H9 (cell line): ENCODE measurements at regions not wholly inside any gene's neighbourhood (a gene's known extent, or its start where the extent isn't known, plus 50 kb on each side); places are given as distances from the start of the nearest gene placed in this dataset.

Source experiments
- DNase-seq: peaks from one replicate; pipeline ENCODE4 v3.0.0-alpha.2; 2017
- H2AFZ ChIP-seq: one replicate; pipeline ENCODE4 v1.6.1; 2013; ENCODE audit warnings: mild to moderate bottlenecking, low read length, control low read depth, moderate library complexity
- H2AK5ac ChIP-seq: 2 replicates; pipeline ENCODE4 v1.6.1; 2013; ENCODE audit warnings: low read length, control low read depth, mixed read lengths; ENCODE audit not compliant: insufficient read length
- H2BK120ac ChIP-seq: one replicate; pipeline ENCODE4 v1.6.1; 2013; ENCODE audit warnings: low read depth, mild to moderate bottlenecking, low read length, control low read depth, inconsistent platforms; ENCODE audit not compliant: poor library complexity, severe bottlenecking
- H2BK12ac ChIP-seq: 2 replicates; pipeline ENCODE4 v1.6.1; 2013; ENCODE audit warnings: low read length, control low read depth, mixed read lengths, low read depth; ENCODE audit not compliant: insufficient read length
- H2BK15ac ChIP-seq: 2 replicates; pipeline ENCODE4 v1.6.1; 2013; ENCODE audit warnings: low read depth, low read length, control low read depth
- H2BK20ac ChIP-seq: one replicate; pipeline ENCODE4 v1.6.1; 2013; ENCODE audit warnings: low read depth, mild to moderate bottlenecking, low read length, control low read depth, inconsistent platforms; ENCODE audit not compliant: poor library complexity, severe bottlenecking
- H2BK5ac ChIP-seq: 2 replicates; pipeline ENCODE4 v1.6.1; 2013; ENCODE audit warnings: low read length, control low read depth, mixed read lengths; ENCODE audit not compliant: insufficient read length
- H3K14ac ChIP-seq: 2 replicates; pipeline ENCODE4 v1.6.1; 2013; ENCODE audit warnings: low read length, control low read depth; ENCODE audit not compliant: insufficient read depth
- H3K18ac ChIP-seq: 2 replicates; pipeline ENCODE4 v1.6.1; 2013; ENCODE audit warnings: low read depth, mild to moderate bottlenecking, mixed read lengths, low read length, control low read depth; ENCODE audit not compliant: insufficient read length
- H3K23ac ChIP-seq: 2 replicates; pipeline ENCODE4 v1.6.1; 2013; ENCODE audit warnings: low read length, control low read depth, mixed read lengths, low read depth; ENCODE audit not compliant: insufficient read length
- H3K23me2 ChIP-seq: 2 replicates; pipeline ENCODE4 v1.6.1; 2013; ENCODE audit warnings: low read depth, mild to moderate bottlenecking, mixed read lengths, low read length, control low read depth; ENCODE audit not compliant: insufficient read length, poor library complexity, severe bottlenecking
- H3K27ac ChIP-seq: 2 replicates; pipeline ENCODE4 v1.5.1; 2013; ENCODE audit warnings: low read length, control low read depth, mixed read lengths, low read depth; ENCODE audit not compliant: insufficient read length
- H3K27me3 ChIP-seq: 2 replicates; pipeline ENCODE4 v1.6.1; 2013; ENCODE audit warnings: low read length, control low read depth, inconsistent platforms; ENCODE audit not compliant: insufficient read depth
- H3K4ac ChIP-seq: 2 replicates; pipeline ENCODE4 v1.6.1; 2013; ENCODE audit warnings: low read depth, mild to moderate bottlenecking, control low read depth, inconsistent platforms, low read length, moderate library complexity
- H3K4me1 ChIP-seq: 2 replicates; pipeline ENCODE4 v1.6.1; 2013; ENCODE audit warnings: low read length, control low read depth, inconsistent platforms; ENCODE audit not compliant: insufficient read depth
- H3K4me2 ChIP-seq: 2 replicates; pipeline ENCODE4 v1.6.1; 2013; ENCODE audit warnings: low read length, control low read depth, mixed read lengths; ENCODE audit not compliant: insufficient read length, insufficient read depth
- H3K56ac ChIP-seq: 2 replicates; pipeline ENCODE4 v1.6.1; 2013; ENCODE audit warnings: low read depth, mild to moderate bottlenecking, mixed read lengths, low read length, control low read depth; ENCODE audit not compliant: insufficient read length
- H3K79me1 ChIP-seq: 2 replicates; pipeline ENCODE4 v1.6.1; 2013; ENCODE audit warnings: low read depth, mild to moderate bottlenecking, moderate library complexity, low read length, control low read depth, inconsistent platforms; ENCODE audit not compliant: insufficient read depth, poor library complexity, severe bottlenecking
- H3K79me2 ChIP-seq: 2 replicates; pipeline ENCODE4 v1.6.1; 2013; ENCODE audit warnings: low read length, control low read depth, inconsistent platforms; ENCODE audit not compliant: insufficient read depth
- H3K9ac ChIP-seq: 2 replicates; pipeline ENCODE4 v1.6.1; 2013; ENCODE audit warnings: low read length, control low read depth, mixed read lengths; ENCODE audit not compliant: insufficient read length; ENCODE audit errors: extremely low read depth
- H3K9me3 ChIP-seq: one replicate; pipeline ENCODE4 v1.6.1; 2013; ENCODE audit warnings: low read depth, low read length, inconsistent platforms; ENCODE audit not compliant: control insufficient read depth
- H3T11ph ChIP-seq: one replicate; pipeline ENCODE4 v1.6.1; 2013; ENCODE audit warnings: mild to moderate bottlenecking, low read length, control low read depth, inconsistent platforms
- H4K20me1 ChIP-seq: one replicate; pipeline ENCODE4 v1.6.1; 2013; ENCODE audit not compliant: control insufficient read depth, insufficient read length, insufficient read depth
- H4K5ac ChIP-seq: 2 replicates; pipeline ENCODE4 v1.6.1; 2013; ENCODE audit warnings: low read depth, mild to moderate bottlenecking, mixed read lengths, low read length, control low read depth; ENCODE audit not compliant: insufficient read length
- H4K8ac ChIP-seq: replicated peaks from 2 replicates; pipeline ENCODE4 v1.6.1; 2013; ENCODE audit warnings: low read length, control low read depth, mixed read lengths, low read depth; ENCODE audit not compliant: insufficient read length
- H4K91ac ChIP-seq: 2 replicates; pipeline ENCODE4 v1.6.1; 2013; ENCODE audit warnings: low read depth, mild to moderate bottlenecking, moderate library complexity, mixed read lengths, low read length, control low read depth; ENCODE audit not compliant: insufficient read length
- H3K27ac Mint-ChIP-seq, 3 experiments: 2 replicates in 2 of 3; 3 replicates in 1 of 3; pipeline ENCODE4 v1.8.0; 2020 to 2021; ENCODE audit warnings: mixed read lengths in 3 of 3, mild to moderate bottlenecking in 1 of 3, moderate library complexity in 1 of 3
- H3K27me3 Mint-ChIP-seq: 2 replicates; pipeline ENCODE4 v1.8.0; 2021; ENCODE audit warnings: low read depth, mild to moderate bottlenecking, moderate library complexity, mixed read lengths
- H3K36me3 Mint-ChIP-seq, 3 experiments: 2 replicates in 2 of 3; 3 replicates in 1 of 3; pipeline ENCODE4 v1.8.0; 2020 to 2021; ENCODE audit warnings: low read depth in 3 of 3, mixed read lengths in 3 of 3; ENCODE audit not compliant: insufficient read depth in 1 of 3
- H3K4me1 Mint-ChIP-seq, 2 experiments: 2 replicates each; pipeline ENCODE4 v1.8.0; 2020; ENCODE audit warnings: mixed read lengths in 2 of 2
- H3K4me3 Mint-ChIP-seq, 2 experiments: 2 replicates in 1 of 2; 3 replicates in 1 of 2; pipeline ENCODE4 v1.8.0; 2020 to 2021; ENCODE audit warnings: mild to moderate bottlenecking in 2 of 2, mixed read lengths in 2 of 2, moderate library complexity in 1 of 2
- H3K9me3 Mint-ChIP-seq, 2 experiments: 2 replicates in 1 of 2; 3 replicates in 1 of 2; pipeline ENCODE4 v1.8.0; 2020; ENCODE audit warnings: mild to moderate bottlenecking in 2 of 2, mixed read lengths in 2 of 2, moderate library complexity in 1 of 2
- CTCF ChIP-seq: fragments of 200-600 bp; sonication (generic); conservative IDR thresholded peaks from 3 replicates; pipeline ENCODE4 v1.8.0; 2021; ENCODE audit warnings: antibody characterized with exemption, mild to moderate bottlenecking
- WGBS: extraction: QIAGEN DNeasy Blood & Tissue Kit; methylation state at CpG from one replicate; pipeline ENCODE4 v1.1.7; 2013; ENCODE audit warnings: missing lambda C conversion rate, low lambda C conversion rate, mixed read lengths; ENCODE audit not compliant: insufficient read length; ENCODE audit errors: extremely low coverage; 5-methylcytosine and 5-hydroxymethylcytosine counted together

GRCh38 chr5:17000291-17000939 is 64.3 kb upstream of the MYO10 start:
- H3K36me3 Mint-ChIP-seq = no peaks in the 10 kb centered on the region
- no peak overlapping the region for H2BK5ac ChIP-seq
- no peaks in the 10 kb centered on the region for H3K4me1 ChIP-seq
- no peak overlapping the region for H4K8ac ChIP-seq
- no peaks in the 10 kb centered on the region for H3K9me3 ChIP-seq
- no peak overlapping the region for H3K27ac ChIP-seq
- H2AFZ ChIP-seq = no peak overlapping the region
- H2BK120ac ChIP-seq = no peak overlapping the region
- H3T11ph ChIP-seq = no peak overlapping the region
- H3K27me3 ChIP-seq = no peaks in the 10 kb centered on the region
- H3K79me1 ChIP-seq = no peaks in the 10 kb centered on the region
- H2BK20ac ChIP-seq = no peak overlapping the region
- no peak overlapping the region for H2AK5ac ChIP-seq
- H2BK12ac ChIP-seq = no peak overlapping the region
- no peaks in the 10 kb centered on the region for H3K4me1 Mint-ChIP-seq
- no peak overlapping the region for H3K18ac ChIP-seq
- no peak overlapping the region for H2BK15ac ChIP-seq
- H3K4me3 Mint-ChIP-seq = no peak overlapping the region
- H3K4me2 ChIP-seq = no peak overlapping the region
- H3K9me3 Mint-ChIP-seq = no peaks in the 10 kb centered on the region
- TF ChIP-seq CTCF = no peak
- no peak overlapping the region for H3K4ac ChIP-seq
- no peaks in the 10 kb centered on the region for H3K23me2 ChIP-seq
- H3K23ac ChIP-seq = no peak overlapping the region
- no peaks in the 10 kb centered on the region for H3K79me2 ChIP-seq
- H3K27me3 Mint-ChIP-seq = no peaks in the 10 kb centered on the region
- DNase-seq = no peak
- no peak overlapping the region for H4K5ac ChIP-seq
- WGBS = no CpG with 5 or more reads among the region's 5 CpGs
- no peak overlapping the region for H3K27ac Mint-ChIP-seq
- H3K14ac ChIP-seq = no peak overlapping the region
- H3K56ac ChIP-seq = no peak overlapping the region
- H3K9ac ChIP-seq = no peak overlapping the region
- H4K91ac ChIP-seq = no peak overlapping the region
- no peaks in the 10 kb centered on the region for H4K20me1 ChIP-seq
